ENCODE measurements at regions not wholly inside any gene's neighbourhood (a gene's known extent, or its start where the extent isn't known, plus 50 kb on each side); places are given as distances from the start of the nearest gene placed in this dataset.
"Not testable (repeated sequence)": the region's sequence is repeated elsewhere in the genome, so short reads cannot be mapped to it uniquely, and the experiment has no call there.

- not testable (repeated sequence) for H3K9me3 ChIP-seq (ENCODE audit: control insufficient read depth in 4 of 4, low read length in 3 of 4); H3K36me3 ChIP-seq (ENCODE audit: control insufficient read depth in 4 of 4, insufficient read depth in 3 of 4, low read depth in 1 of 4, low read length in 3 of 4); H3K27ac ChIP-seq (ENCODE audit: low read depth in 1 of 2, low read length in 2 of 2); H3K4me3 ChIP-seq (ENCODE audit: low read depth in 1 of 3, low read length in 3 of 3); H3K9ac ChIP-seq (ENCODE audit: low read depth in 1 of 2, low read length in 2 of 2); DNase-seq (ENCODE audit: low spot score); H3K4me1 ChIP-seq (ENCODE audit: control insufficient read depth in 4 of 4, insufficient read depth in 4 of 4, low read length in 3 of 4); H3K27me3 ChIP-seq (ENCODE audit: control insufficient read depth in 4 of 4, insufficient read depth in 4 of 4, low read length in 3 of 4)
- 63% methylated on average over 12 of the region's 12 CpGs for WGBS
Observed at GRCh38 chr14:105705862-105706700, 179.7 kb downstream of the TMEM121 start.

GRCh38 chr14:105706701-105707019, 180.3 kb downstream of the TMEM121 start:
- not testable (repeated sequence) for H3K9me3 ChIP-seq (ENCODE audit: control insufficient read depth in 4 of 4, low read length in 3 of 4); H3K27ac ChIP-seq (ENCODE audit: low read depth in 1 of 2, low read length in 2 of 2); H3K27me3 ChIP-seq (ENCODE audit: control insufficient read depth in 4 of 4, insufficient read depth in 4 of 4, low read length in 3 of 4); H3K4me1 ChIP-seq (ENCODE audit: control insufficient read depth in 4 of 4, insufficient read depth in 4 of 4, low read length in 3 of 4); H3K9ac ChIP-seq (ENCODE audit: low read depth in 1 of 2, low read length in 2 of 2); H3K36me3 ChIP-seq (ENCODE audit: control insufficient read depth in 4 of 4, insufficient read depth in 3 of 4, low read depth in 1 of 4, low read length in 3 of 4); DNase-seq (ENCODE audit: low spot score); H3K4me3 ChIP-seq (ENCODE audit: low read depth in 1 of 3, low read length in 3 of 3)
- WGBS = 77% methylated on average over 6 of the region's 8 CpGs

GRCh38 chr14:105707099-105707498, 180.7 kb downstream of the TMEM121 start:
- not testable (repeated sequence) for H3K9ac ChIP-seq (ENCODE audit: low read depth in 1 of 2, low read length in 2 of 2); H3K4me3 ChIP-seq (ENCODE audit: low read depth in 1 of 3, low read length in 3 of 3); H3K27me3 ChIP-seq (ENCODE audit: control insufficient read depth in 4 of 4, insufficient read depth in 4 of 4, low read length in 3 of 4); H3K27ac ChIP-seq (ENCODE audit: low read depth in 1 of 2, low read length in 2 of 2); H3K4me1 ChIP-seq (ENCODE audit: control insufficient read depth in 4 of 4, insufficient read depth in 4 of 4, low read length in 3 of 4); DNase-seq (ENCODE audit: low spot score); H3K9me3 ChIP-seq (ENCODE audit: control insufficient read depth in 4 of 4, low read length in 3 of 4); H3K36me3 ChIP-seq (ENCODE audit: control insufficient read depth in 4 of 4, insufficient read depth in 3 of 4, low read depth in 1 of 4, low read length in 3 of 4)
- 89% methylated on average over 22 of the region's 23 CpGs for WGBS

- WGBS = 89% methylated on average over 18 of the region's 18 CpGs
- not testable (repeated sequence) for H3K9me3 ChIP-seq (ENCODE audit: control insufficient read depth in 4 of 4, low read length in 3 of 4); H3K36me3 ChIP-seq (ENCODE audit: control insufficient read depth in 4 of 4, insufficient read depth in 3 of 4, low read depth in 1 of 4, low read length in 3 of 4); H3K4me3 ChIP-seq (ENCODE audit: low read depth in 1 of 3, low read length in 3 of 3); H3K27ac ChIP-seq (ENCODE audit: low read depth in 1 of 2, low read length in 2 of 2); H3K27me3 ChIP-seq (ENCODE audit: control insufficient read depth in 4 of 4, insufficient read depth in 4 of 4, low read length in 3 of 4); H3K9ac ChIP-seq (ENCODE audit: low read depth in 1 of 2, low read length in 2 of 2); DNase-seq (ENCODE audit: low spot score); H3K4me1 ChIP-seq (ENCODE audit: control insufficient read depth in 4 of 4, insufficient read depth in 4 of 4, low read length in 3 of 4)
Observed at GRCh38 chr14:105707723-105708151, 181.4 kb downstream of the TMEM121 start.

GRCh38 chr14:105708251-105709134, 182.1 kb downstream of the TMEM121 start:
- not testable (repeated sequence) for H3K9me3 ChIP-seq (ENCODE audit: control insufficient read depth in 4 of 4, low read length in 3 of 4); H3K36me3 ChIP-seq (ENCODE audit: control insufficient read depth in 4 of 4, insufficient read depth in 3 of 4, low read depth in 1 of 4, low read length in 3 of 4); DNase-seq (ENCODE audit: low spot score); H3K9ac ChIP-seq (ENCODE audit: low read depth in 1 of 2, low read length in 2 of 2); H3K4me1 ChIP-seq (ENCODE audit: control insufficient read depth in 4 of 4, insufficient read depth in 4 of 4, low read length in 3 of 4); H3K27me3 ChIP-seq (ENCODE audit: control insufficient read depth in 4 of 4, insufficient read depth in 4 of 4, low read length in 3 of 4); H3K27ac ChIP-seq (ENCODE audit: low read depth in 1 of 2, low read length in 2 of 2); H3K4me3 ChIP-seq (ENCODE audit: low read depth in 1 of 3, low read length in 3 of 3)
- WGBS = 89% methylated on average over 24 of the region's 24 CpGs
